Astrocyte (in vitro differentiated cells and primary cell): ENCODE measurements at regions not wholly inside any gene's neighbourhood (a gene's known extent, or its start where the extent isn't known, plus 50 kb on each side); places are given as distances from the start of the nearest gene placed in this dataset.

ENCODE experiments used
- CTCF ChIP-seq: IDR thresholded peaks from 2 replicates; pipeline ENCODE4 v1.5.1; 2011; ENCODE audit warnings: low read depth, mild to moderate bottlenecking, inconsistent platforms, low read length, moderate library complexity; ENCODE audit not compliant: insufficient read depth
- EZH2 ChIP-seq: IDR thresholded peaks from 2 replicates; pipeline ENCODE4 v1.6.1; 2012; ENCODE audit warnings: mild to moderate bottlenecking, low read length, inconsistent platforms; ENCODE audit not compliant: insufficient read depth

- no peak for TF ChIP-seq CTCF
- no peak for TF ChIP-seq EZH2
Observed at GRCh38 chr16:63804126-63804525, 1317.7 kb downstream of the CDH11 start.
